ENCODE measurements at regions not wholly inside any gene's neighbourhood (a gene's known extent, or its start where the extent isn't known, plus 50 kb on each side); places are given as distances from the start of the nearest gene placed in this dataset.

GRCh38 chr10:10605551-10606081 is 412.1 kb upstream of the CELF2 start:
- TF ChIP-seq, protein P1, sequence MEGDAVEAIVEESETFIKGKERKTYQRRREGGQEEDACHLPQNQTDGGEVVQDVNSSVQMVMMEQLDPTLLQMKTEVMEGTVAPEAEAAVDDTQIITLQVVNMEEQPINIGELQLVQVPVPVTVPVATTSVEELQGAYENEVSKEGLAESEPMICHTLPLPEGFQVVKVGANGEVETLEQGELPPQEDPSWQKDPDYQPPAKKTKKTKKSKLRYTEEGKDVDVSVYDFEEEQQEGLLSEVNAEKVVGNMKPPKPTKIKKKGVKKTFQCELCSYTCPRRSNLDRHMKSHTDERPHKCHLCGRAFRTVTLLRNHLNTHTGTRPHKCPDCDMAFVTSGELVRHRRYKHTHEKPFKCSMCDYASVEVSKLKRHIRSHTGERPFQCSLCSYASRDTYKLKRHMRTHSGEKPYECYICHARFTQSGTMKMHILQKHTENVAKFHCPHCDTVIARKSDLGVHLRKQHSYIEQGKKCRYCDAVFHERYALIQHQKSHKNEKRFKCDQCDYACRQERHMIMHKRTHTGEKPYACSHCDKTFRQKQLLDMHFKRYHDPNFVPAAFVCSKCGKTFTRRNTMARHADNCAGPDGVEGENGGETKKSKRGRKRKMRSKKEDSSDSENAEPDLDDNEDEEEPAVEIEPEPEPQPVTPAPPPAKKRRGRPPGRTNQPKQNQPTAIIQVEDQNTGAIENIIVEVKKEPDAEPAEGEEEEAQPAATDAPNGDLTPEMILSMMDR (IDR thresholded peaks at IDR 0.05; ENCODE audit: borderline replicate concordance, insufficient read depth, low read depth, low read length): no peak
- H3K4me3 ChIP-seq (ENCODE audit: low read depth, low read length): no peak overlapping the region

DNA sequence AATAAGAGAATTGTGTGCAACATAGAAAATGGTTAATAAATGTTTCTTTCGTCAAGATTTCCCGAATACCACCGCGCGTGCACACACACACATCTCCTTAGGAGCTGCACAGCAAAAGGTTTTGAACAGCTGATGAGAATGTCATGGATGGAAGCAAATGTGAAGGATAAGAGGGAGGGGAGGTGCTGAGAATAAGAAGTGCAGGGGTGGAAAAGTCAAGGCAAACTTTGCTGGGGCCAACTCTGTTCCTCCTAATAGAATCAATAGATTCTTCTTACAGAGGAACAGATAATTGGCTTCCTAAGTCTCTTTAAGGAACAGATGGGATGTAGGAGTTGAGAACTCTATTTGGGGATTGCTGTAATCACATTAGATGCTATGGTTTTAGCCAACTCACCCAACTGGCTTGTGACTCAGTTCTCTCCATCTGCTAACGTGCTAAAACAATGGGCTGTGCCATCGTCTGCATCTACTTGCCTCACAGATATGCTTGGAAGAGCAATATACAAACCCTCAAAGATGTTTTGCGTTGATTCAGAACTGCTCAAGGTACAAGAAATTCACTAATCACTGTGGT is 408.2 kb upstream of the CELF2 start:
- TF ChIP-seq, protein P1 (IDR thresholded peaks at IDR 0.05; ENCODE audit: borderline replicate concordance, insufficient read depth, low read depth, low read length): no peak

GRCh38 chr10:10610171-10610570 is 407.5 kb upstream of the CELF2 start:
- TF ChIP-seq, protein P1 (IDR thresholded peaks at IDR 0.05; ENCODE audit: borderline replicate concordance, insufficient read depth, low read depth, low read length): no peak
- no peak overlapping the region for H3K4me3 ChIP-seq (ENCODE audit: low read depth, low read length)

More for the DNA sequence above, 408.2 kb upstream of the CELF2 start:
- H3K4me3 ChIP-seq (ENCODE audit: low read depth, low read length): no peak overlapping the region

- TF ChIP-seq, protein P1 (IDR thresholded peaks at IDR 0.05; ENCODE audit: borderline replicate concordance, insufficient read depth, low read depth, low read length): no peak
- H3K4me3 ChIP-seq (ENCODE audit: low read depth, low read length): no peak overlapping the region
Measured at GRCh38 chr10:10612151-10612550, 405.5 kb upstream of the CELF2 start.

DNA sequence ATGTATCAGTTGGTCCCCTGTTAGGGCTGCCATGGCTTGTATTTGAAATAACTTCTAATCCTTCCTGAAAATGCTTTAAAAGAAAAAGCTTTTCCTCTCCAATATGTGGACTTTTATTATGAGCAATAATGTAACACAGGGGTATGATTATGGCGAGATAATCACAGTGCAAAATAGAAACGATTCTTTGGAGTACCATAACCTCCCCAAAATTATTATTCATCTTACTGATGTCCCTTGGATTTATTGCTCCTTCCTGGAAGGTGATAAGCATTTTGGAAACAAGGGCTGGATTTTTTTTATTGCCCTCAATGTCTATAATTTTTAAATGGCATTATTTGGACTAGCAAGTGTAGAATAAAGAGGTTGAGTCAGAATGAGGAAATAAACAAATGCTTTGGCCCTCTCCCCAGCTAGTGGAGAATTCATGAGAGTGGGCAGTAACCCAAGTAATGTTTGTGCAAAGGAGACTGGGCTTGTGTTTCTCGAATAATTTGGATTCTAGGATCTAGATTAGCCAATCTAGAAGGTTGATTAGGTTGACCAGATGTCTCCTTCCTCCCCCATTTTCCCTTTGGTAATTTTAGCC is 403.9 kb upstream of the CELF2 start:
- TF ChIP-seq, protein P1 (IDR thresholded peaks at IDR 0.05; ENCODE audit: borderline replicate concordance, insufficient read depth, low read depth, low read length): no peak
- H3K4me3 ChIP-seq (ENCODE audit: low read depth, low read length): no peak overlapping the region

DNA sequence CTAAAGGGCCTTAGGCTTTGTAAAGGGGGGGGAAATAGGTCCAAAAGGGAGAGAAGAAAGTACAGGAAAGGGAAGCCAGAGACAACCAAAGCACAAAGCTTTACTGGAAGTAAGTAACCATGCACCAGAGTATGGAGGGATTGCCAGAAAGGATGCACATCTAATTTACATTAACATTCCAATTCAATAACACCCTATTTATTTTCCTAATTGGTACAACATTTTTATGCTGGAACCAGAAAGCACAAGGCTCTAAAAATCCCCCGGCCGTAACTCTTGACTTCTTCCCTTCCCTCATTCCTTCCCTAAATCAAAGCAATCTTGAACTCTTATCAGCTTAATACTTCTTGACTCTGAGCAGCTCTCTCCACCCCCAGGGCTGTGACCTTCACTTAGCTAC is 400.0 kb upstream of the CELF2 start:
- TF ChIP-seq, protein P1 (IDR thresholded peaks at IDR 0.05; ENCODE audit: borderline replicate concordance, insufficient read depth, low read depth, low read length): no peak
- no peak overlapping the region for H3K4me3 ChIP-seq (ENCODE audit: low read depth, low read length)

GRCh38 chr10:10618139-10618538 is 399.5 kb upstream of the CELF2 start:
- TF ChIP-seq, protein P1 (IDR thresholded peaks at IDR 0.05; ENCODE audit: borderline replicate concordance, insufficient read depth, low read depth, low read length): no peak

More at GRCh38 chr10:10618139-10618538, 399.5 kb upstream of the CELF2 start:
- H3K4me3 ChIP-seq (ENCODE audit: low read depth, low read length): no peak overlapping the region

Data from GM12875 (cell line).